AG04450 (cell line): ENCODE measurements at regions not wholly inside any gene's neighbourhood (a gene's known extent, or its start where the extent isn't known, plus 50 kb on each side); places are given as distances from the start of the nearest gene placed in this dataset.

Experiments
- CTCF ChIA-PET: fragments of 300-600, 350-600 bp; formaldehyde crosslinking; extraction: SDS; loops from one replicate; lab custom pipeline; 2022; ENCODE audit warnings: antibody characterized with exemption, inconsistent platforms; lab: Charles Lee
- POLR2A ChIA-PET: fragments of 350-600 bp; formaldehyde crosslinking; extraction: SDS; loops from one replicate; lab custom pipeline; 2021; ENCODE audit warnings: antibody characterized with exemption, inconsistent platforms; lab: Yijun Ruan, JAX
- DNase-seq: peaks from one replicate; pipeline ENCODE4 v3.0.0-alpha.2; 2011; ENCODE audit warnings: low read depth, low spot score
- H3K27ac ChIP-seq: one replicate; pipeline ENCODE4 v1.5.1; 2012; ENCODE audit warnings: low read depth, low read length, control low read depth
- H3K27me3 ChIP-seq: one replicate; pipeline ENCODE4 v1.6.0; 2012; ENCODE audit warnings: low read length; ENCODE audit not compliant: control insufficient read depth, insufficient read depth
- H3K4me3 ChIP-seq: 2 replicates; pipeline ENCODE4 v1.5.1; 2011; ENCODE audit warnings: mild to moderate bottlenecking, low read depth, low read length, control low read depth
- H3K9me3 ChIP-seq: 2 replicates; pipeline ENCODE4 v1.5.1; 2012; ENCODE audit warnings: low read length; ENCODE audit not compliant: control insufficient read depth, insufficient read depth
- TF ChIP-seq, protein P1 (sequence below): IDR thresholded peaks from 2 replicates; pipeline ENCODE4 v1.5.1; 2011; ENCODE audit warnings: low read depth, low read length, control low read depth, inconsistent platforms

DNA sequence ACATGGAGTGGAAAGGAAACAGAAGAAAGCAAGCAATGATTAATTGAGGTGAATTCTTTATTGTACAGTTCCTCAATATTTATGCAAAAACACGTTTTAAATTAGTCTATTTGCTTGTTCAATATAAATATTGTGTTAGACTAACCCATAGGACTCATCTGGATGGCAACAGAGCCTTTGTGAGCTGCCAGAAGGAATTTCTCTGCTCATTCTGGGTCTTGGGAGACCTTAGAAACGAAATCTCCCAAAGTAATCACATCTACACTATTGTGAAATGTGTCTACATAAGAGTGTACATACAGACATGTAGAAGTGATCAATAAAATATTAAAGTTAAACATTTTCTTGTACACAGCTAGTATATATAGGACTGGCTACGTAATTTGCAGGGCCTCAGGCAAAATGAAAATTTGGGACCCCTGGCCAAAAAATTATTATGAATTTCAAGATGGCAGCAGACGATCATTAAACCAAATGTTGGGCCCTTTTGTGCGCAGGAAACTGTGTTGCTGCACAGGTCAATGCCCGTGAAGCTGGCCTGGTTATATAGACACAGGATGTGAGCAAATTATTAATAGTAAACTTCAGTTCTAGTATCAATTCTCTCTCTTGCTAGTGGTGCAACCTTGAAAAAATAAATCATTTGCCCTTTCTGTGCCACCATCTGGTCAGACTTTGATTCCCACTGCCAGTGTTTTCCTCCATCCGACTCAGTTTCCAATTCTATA is 83.3 kb downstream of the MINAR1 start:
- Histone ChIP-seq H3K9me3 (no peaks in the 10 kb centered on the region), H3K27ac (no peak overlapping the region), H3K4me3 (no peak overlapping the region), H3K27me3 (peaks cover 3% of the 10 kb centered on the region)
- TF ChIP-seq, protein P1, sequence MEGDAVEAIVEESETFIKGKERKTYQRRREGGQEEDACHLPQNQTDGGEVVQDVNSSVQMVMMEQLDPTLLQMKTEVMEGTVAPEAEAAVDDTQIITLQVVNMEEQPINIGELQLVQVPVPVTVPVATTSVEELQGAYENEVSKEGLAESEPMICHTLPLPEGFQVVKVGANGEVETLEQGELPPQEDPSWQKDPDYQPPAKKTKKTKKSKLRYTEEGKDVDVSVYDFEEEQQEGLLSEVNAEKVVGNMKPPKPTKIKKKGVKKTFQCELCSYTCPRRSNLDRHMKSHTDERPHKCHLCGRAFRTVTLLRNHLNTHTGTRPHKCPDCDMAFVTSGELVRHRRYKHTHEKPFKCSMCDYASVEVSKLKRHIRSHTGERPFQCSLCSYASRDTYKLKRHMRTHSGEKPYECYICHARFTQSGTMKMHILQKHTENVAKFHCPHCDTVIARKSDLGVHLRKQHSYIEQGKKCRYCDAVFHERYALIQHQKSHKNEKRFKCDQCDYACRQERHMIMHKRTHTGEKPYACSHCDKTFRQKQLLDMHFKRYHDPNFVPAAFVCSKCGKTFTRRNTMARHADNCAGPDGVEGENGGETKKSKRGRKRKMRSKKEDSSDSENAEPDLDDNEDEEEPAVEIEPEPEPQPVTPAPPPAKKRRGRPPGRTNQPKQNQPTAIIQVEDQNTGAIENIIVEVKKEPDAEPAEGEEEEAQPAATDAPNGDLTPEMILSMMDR, result no peak
- ChIA-PET POLR2A (no interaction called here), CTCF (interaction anchor here (0.6 kb wide), 1 partner anchor 178 kb away, joined by 3 read pairs; no protein-coding TSS in a partner anchor)
- no peak for DNase-seq

- CTCF ChIA-PET, result no interaction called here
- TF ChIP-seq, protein P1, result no peak
- H3K4me3 ChIP-seq, result no peak overlapping the region
- no peak overlapping the region for H3K27ac ChIP-seq
- H3K27me3 ChIP-seq, result peaks cover 3% of the 10 kb centered on the region
- H3K9me3 ChIP-seq, result no peaks in the 10 kb centered on the region
- POLR2A ChIA-PET, result no interaction called here
- DNase-seq, result no peak
Observed at GRCh38 chr15:79516155-79516554, 84.0 kb downstream of the MINAR1 start.

- Histone ChIP-seq H3K27ac (no peak overlapping the region), H3K4me3 (no peak overlapping the region), H3K27me3 (peaks cover 3% of the 10 kb centered on the region), H3K9me3 (no peaks in the 10 kb centered on the region)
- POLR2A ChIA-PET, result no interaction called here
- TF ChIP-seq, protein P1, result no peak
- CTCF ChIA-PET, result no interaction called here
- no peak for DNase-seq
Observed at GRCh38 chr15:79516646-79517045, 84.5 kb downstream of the MINAR1 start.

- no peak overlapping the region for H3K4me3 ChIP-seq
- H3K27ac ChIP-seq, result no peak overlapping the region
- TF ChIP-seq, protein P1, result no peak
- no peaks in the 10 kb centered on the region for H3K9me3 ChIP-seq
- POLR2A ChIA-PET, result no interaction called here
- CTCF ChIA-PET, result interaction anchor here (1.0 kb wide), 1 partner anchor 87 kb away, joined by 3 read pairs; no protein-coding TSS in a partner anchor
- DNase-seq, result no peak
- H3K27me3 ChIP-seq, result peaks cover 3% of the 10 kb centered on the region
Observed at GRCh38 chr15:79519628-79520027, 87.5 kb downstream of the MINAR1 start.

- ChIA-PET POLR2A (no interaction called here), CTCF (no interaction called here)
- TF ChIP-seq, protein P1, result no peak
- Histone ChIP-seq H3K4me3 (no peak overlapping the region), H3K27me3 (peaks cover 3% of the 10 kb centered on the region), H3K27ac (no peak overlapping the region), H3K9me3 (no peaks in the 10 kb centered on the region)
- no peak for DNase-seq
Observed at GRCh38 chr15:79520654-79521053, 88.5 kb downstream of the MINAR1 start.
